ENCODE measurements at regions not wholly inside any gene's neighbourhood (a gene's known extent, or its start where the extent isn't known, plus 50 kb on each side); places are given as distances from the start of the nearest gene placed in this dataset.

GRCh38 chr9:126157826-126158587, 168.6 kb upstream of the MVB12B start:
- no peak for DNase-seq (ENCODE audit: low read depth, low spot score)
- no peak overlapping the region for H3K4me3 ChIP-seq (ENCODE audit: insufficient read length, low read depth)
- no peak for TF ChIP-seq YY1 (IDR thresholded peaks at IDR 0.05; ENCODE audit: insufficient read depth, insufficient read length)
- no peak for TF ChIP-seq SUZ12 (IDR thresholded peaks at IDR 0.05; ENCODE audit: extremely low read depth, insufficient read depth, insufficient read length)
- TF ChIP-seq ZNF274 (IDR thresholded peaks at IDR 0.05; ENCODE audit: low read depth, low read length) = no peak
- peaks cover 3% of the 10 kb centered on the region for H3K4me1 ChIP-seq (ENCODE audit: insufficient read depth, insufficient read length)
- H3K27me3 ChIP-seq (ENCODE audit: insufficient read depth, insufficient read length) = no peaks in the 10 kb centered on the region
- no peak overlapping the region for H3K9ac ChIP-seq (ENCODE audit: insufficient read length, low read depth)
- H3K9me3 ChIP-seq (ENCODE audit: insufficient read depth, low read length) = no peaks in the 10 kb centered on the region
- H3K36me3 ChIP-seq (ENCODE audit: insufficient read depth, insufficient read length, low read length) = no peaks in the 10 kb centered on the region

- Histone ChIP-seq H3K27me3 (ENCODE audit: insufficient read depth, insufficient read length) (no peaks in the 10 kb centered on the region), H3K9me3 (ENCODE audit: insufficient read depth, low read length) (no peaks in the 10 kb centered on the region), H3K36me3 (ENCODE audit: insufficient read depth, insufficient read length, low read length) (no peaks in the 10 kb centered on the region), H3K4me3 (ENCODE audit: insufficient read length, low read depth) (no peak overlapping the region), H3K9ac (ENCODE audit: insufficient read length, low read depth) (no peak overlapping the region), H3K4me1 (ENCODE audit: insufficient read depth, insufficient read length) (peaks cover 3% of the 10 kb centered on the region)
- no peak for DNase-seq (ENCODE audit: low read depth, low spot score)
- TF ChIP-seq SUZ12 (IDR thresholded peaks at IDR 0.05; ENCODE audit: extremely low read depth, insufficient read depth, insufficient read length) (no peak), YY1 (IDR thresholded peaks at IDR 0.05; ENCODE audit: insufficient read depth, insufficient read length) (no peak), ZNF274 (IDR thresholded peaks at IDR 0.05; ENCODE audit: low read depth, low read length) (no peak)
Measured at GRCh38 chr9:126158588-126159429, 167.8 kb upstream of the MVB12B start.

GRCh38 chr9:126159430-126160060, 167.1 kb upstream of the MVB12B start:
- Histone ChIP-seq H3K36me3 (ENCODE audit: insufficient read depth, insufficient read length, low read length) (no peaks in the 10 kb centered on the region), H3K4me3 (ENCODE audit: insufficient read length, low read depth) (no peak overlapping the region), H3K9me3 (ENCODE audit: insufficient read depth, low read length) (no peaks in the 10 kb centered on the region; the same call in 1 of the 2 replicates), H3K9ac (ENCODE audit: insufficient read length, low read depth) (no peak overlapping the region), H3K27me3 (ENCODE audit: insufficient read depth, insufficient read length) (no peaks in the 10 kb centered on the region), H3K4me1 (ENCODE audit: insufficient read depth, insufficient read length) (peaks cover 3% of the 10 kb centered on the region)
- no peak for DNase-seq (ENCODE audit: low read depth, low spot score)
- TF ChIP-seq YY1 (IDR thresholded peaks at IDR 0.05; ENCODE audit: insufficient read depth, insufficient read length) (no peak), ZNF274 (IDR thresholded peaks at IDR 0.05; ENCODE audit: low read depth, low read length) (no peak), SUZ12 (IDR thresholded peaks at IDR 0.05; ENCODE audit: extremely low read depth, insufficient read depth, insufficient read length) (no peak)

- Histone ChIP-seq H3K9me3 (ENCODE audit: insufficient read depth, low read length) (no peaks in the 10 kb centered on the region; the same call in 1 of the 2 replicates), H3K36me3 (ENCODE audit: insufficient read depth, insufficient read length, low read length) (no peaks in the 10 kb centered on the region), H3K4me1 (ENCODE audit: insufficient read depth, insufficient read length) (peaks cover 3% of the 10 kb centered on the region), H3K9ac (ENCODE audit: insufficient read length, low read depth) (no peak overlapping the region), H3K4me3 (ENCODE audit: insufficient read length, low read depth) (no peak overlapping the region), H3K27me3 (ENCODE audit: insufficient read depth, insufficient read length) (no peaks in the 10 kb centered on the region)
- TF ChIP-seq ZNF274 (IDR thresholded peaks at IDR 0.05; ENCODE audit: low read depth, low read length) = no peak
- no peak for TF ChIP-seq YY1 (IDR thresholded peaks at IDR 0.05; ENCODE audit: insufficient read depth, insufficient read length)
- no peak for TF ChIP-seq SUZ12 (IDR thresholded peaks at IDR 0.05; ENCODE audit: extremely low read depth, insufficient read depth, insufficient read length)
- no peak for DNase-seq (ENCODE audit: low read depth, low spot score)
Measured at GRCh38 chr9:126160067-126160853, 166.4 kb upstream of the MVB12B start.

- H3K9ac ChIP-seq (ENCODE audit: insufficient read length, low read depth) = no peak overlapping the region
- H3K36me3 ChIP-seq (ENCODE audit: insufficient read depth, insufficient read length, low read length) = no peaks in the 10 kb centered on the region
- H3K27me3 ChIP-seq (ENCODE audit: insufficient read depth, insufficient read length) = no peaks in the 10 kb centered on the region
- no peak for TF ChIP-seq YY1 (IDR thresholded peaks at IDR 0.05; ENCODE audit: insufficient read depth, insufficient read length)
- TF ChIP-seq SUZ12 (IDR thresholded peaks at IDR 0.05; ENCODE audit: extremely low read depth, insufficient read depth, insufficient read length) = no peak
- no peak for TF ChIP-seq ZNF274 (IDR thresholded peaks at IDR 0.05; ENCODE audit: low read depth, low read length)
- DNase-seq (ENCODE audit: low read depth, low spot score) = no peak
- no peaks in the 10 kb centered on the region; the same call in 1 of the 2 replicates for H3K9me3 ChIP-seq (ENCODE audit: insufficient read depth, low read length)
- peaks cover 3% of the 10 kb centered on the region for H3K4me1 ChIP-seq (ENCODE audit: insufficient read depth, insufficient read length)
- H3K4me3 ChIP-seq (ENCODE audit: insufficient read length, low read depth) = no peak overlapping the region
Measured at GRCh38 chr9:126160854-126161329, 165.7 kb upstream of the MVB12B start.

- no peak for TF ChIP-seq SUZ12 (IDR thresholded peaks at IDR 0.05; ENCODE audit: extremely low read depth, insufficient read depth, insufficient read length)
- no peak for TF ChIP-seq YY1 (IDR thresholded peaks at IDR 0.05; ENCODE audit: insufficient read depth, insufficient read length)
- no peak overlapping the region for H3K9ac ChIP-seq (ENCODE audit: insufficient read length, low read depth)
- no peaks in the 10 kb centered on the region for H3K27me3 ChIP-seq (ENCODE audit: insufficient read depth, insufficient read length)
- H3K9me3 ChIP-seq (ENCODE audit: insufficient read depth, low read length) = no peaks in the 10 kb centered on the region; the same call in 1 of the 2 replicates
- H3K4me3 ChIP-seq (ENCODE audit: insufficient read length, low read depth) = no peak overlapping the region
- H3K4me1 ChIP-seq (ENCODE audit: insufficient read depth, insufficient read length) = peaks cover 3% of the 10 kb centered on the region
- no peak for DNase-seq (ENCODE audit: low read depth, low spot score)
- no peaks in the 10 kb centered on the region for H3K36me3 ChIP-seq (ENCODE audit: insufficient read depth, insufficient read length, low read length)
Measured at GRCh38 chr9:126162611-126163381, 163.8 kb upstream of the MVB12B start.

All from NT2/D1 (cell line).